Neural progenitor cell (in vitro differentiated cells): ENCODE measurements at regions not wholly inside any gene's neighbourhood (a gene's known extent, or its start where the extent isn't known, plus 50 kb on each side); places are given as distances from the start of the nearest gene placed in this dataset.
"Not testable (repeated sequence)": the region's sequence is repeated elsewhere in the genome, so short reads cannot be mapped to it uniquely, and the experiment has no call there.

Source experiments
- EZH2 ChIP-seq: fragments of 200-600 bp; sonication (generic); IDR thresholded peaks from 2 replicates; pipeline ENCODE4 v1.6.1; 2017; ENCODE audit warnings: antibody characterized with exemption, mild to moderate bottlenecking, moderate library complexity
- EZH2phosphoT487 ChIP-seq: fragments of 200-600 bp; sonication (generic); IDR thresholded peaks from 2 replicates; pipeline ENCODE4 v1.6.1; 2017; ENCODE audit warnings: antibody characterized with exemption
- TF ChIP-seq, protein P1 (sequence below): fragments of 200-600 bp; sonication (generic); IDR thresholded peaks from 2 replicates; pipeline ENCODE4 v1.5.1; 2017; ENCODE audit warnings: antibody characterized with exemption, mild to moderate bottlenecking

DNA sequence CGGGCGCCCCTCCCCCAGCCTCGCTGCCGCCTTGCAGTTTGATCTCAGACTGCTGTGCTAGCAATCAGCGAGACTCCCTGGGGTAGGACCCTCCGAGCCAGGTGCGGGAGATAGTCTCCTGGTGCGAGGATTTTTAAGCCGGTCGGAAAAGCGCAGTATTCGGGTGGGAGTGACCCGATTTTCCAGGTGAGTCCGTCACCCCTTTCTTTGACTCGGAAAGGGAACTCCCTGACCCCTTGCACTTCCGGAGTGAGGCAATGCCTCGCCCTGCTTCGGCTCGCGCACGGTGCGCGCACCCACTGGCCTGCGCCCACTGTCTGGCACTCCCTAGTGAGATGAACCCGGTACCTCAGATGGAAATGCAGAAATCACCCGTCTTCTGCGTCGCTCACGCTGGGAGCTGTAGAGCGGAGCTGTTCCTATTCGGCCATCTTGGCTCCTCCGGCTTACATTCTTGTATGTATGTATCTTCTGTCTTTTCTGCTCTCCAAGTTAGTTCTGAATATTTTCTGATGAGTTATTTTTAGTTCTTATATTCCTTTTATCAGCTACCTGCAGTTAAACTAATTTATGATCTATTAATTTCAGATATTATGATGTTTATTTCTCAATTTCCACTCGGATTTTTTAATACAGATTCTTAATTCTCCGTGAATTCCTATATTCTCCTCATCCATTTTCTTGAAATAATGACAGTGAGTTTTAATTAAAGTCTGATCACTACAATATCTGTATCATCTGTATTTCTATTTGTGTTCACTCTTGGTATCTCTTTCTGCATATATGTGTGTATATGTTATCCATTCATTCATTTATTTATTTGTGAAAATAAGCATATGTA lies 370.2 kb upstream of the GRM7 start:
- not testable (repeated sequence) for TF ChIP-seq EZH2phosphoT487, EZH2
- TF ChIP-seq, protein P1, sequence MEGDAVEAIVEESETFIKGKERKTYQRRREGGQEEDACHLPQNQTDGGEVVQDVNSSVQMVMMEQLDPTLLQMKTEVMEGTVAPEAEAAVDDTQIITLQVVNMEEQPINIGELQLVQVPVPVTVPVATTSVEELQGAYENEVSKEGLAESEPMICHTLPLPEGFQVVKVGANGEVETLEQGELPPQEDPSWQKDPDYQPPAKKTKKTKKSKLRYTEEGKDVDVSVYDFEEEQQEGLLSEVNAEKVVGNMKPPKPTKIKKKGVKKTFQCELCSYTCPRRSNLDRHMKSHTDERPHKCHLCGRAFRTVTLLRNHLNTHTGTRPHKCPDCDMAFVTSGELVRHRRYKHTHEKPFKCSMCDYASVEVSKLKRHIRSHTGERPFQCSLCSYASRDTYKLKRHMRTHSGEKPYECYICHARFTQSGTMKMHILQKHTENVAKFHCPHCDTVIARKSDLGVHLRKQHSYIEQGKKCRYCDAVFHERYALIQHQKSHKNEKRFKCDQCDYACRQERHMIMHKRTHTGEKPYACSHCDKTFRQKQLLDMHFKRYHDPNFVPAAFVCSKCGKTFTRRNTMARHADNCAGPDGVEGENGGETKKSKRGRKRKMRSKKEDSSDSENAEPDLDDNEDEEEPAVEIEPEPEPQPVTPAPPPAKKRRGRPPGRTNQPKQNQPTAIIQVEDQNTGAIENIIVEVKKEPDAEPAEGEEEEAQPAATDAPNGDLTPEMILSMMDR: not testable (repeated sequence)
